ENCODE measurements at regions not wholly inside any gene's neighbourhood (a gene's known extent, or its start where the extent isn't known, plus 50 kb on each side); places are given as distances from the start of the nearest gene placed in this dataset.

- TF ChIP-seq CTCF (optimal IDR thresholded peaks at IDR 0.05 in 1 of 3, IDR thresholded peaks at IDR 0.05 in 1 of 3, conservative IDR thresholded peaks at IDR 0.05 in 1 of 3; ENCODE audit: extremely low read depth in 1 of 3, insufficient read depth in 2 of 3, low read length in 3 of 3) (no peak), EZH2 (IDR thresholded peaks at IDR 0.05; ENCODE audit: low read length) (no peak)
Observed at GRCh38 chr10:89861199-89861573, 159.8 kb downstream of the KIF20B start.
